ENCODE measurements at regions not wholly inside any gene's neighbourhood (a gene's known extent, or its start where the extent isn't known, plus 50 kb on each side); places are given as distances from the start of the nearest gene placed in this dataset.

DNA sequence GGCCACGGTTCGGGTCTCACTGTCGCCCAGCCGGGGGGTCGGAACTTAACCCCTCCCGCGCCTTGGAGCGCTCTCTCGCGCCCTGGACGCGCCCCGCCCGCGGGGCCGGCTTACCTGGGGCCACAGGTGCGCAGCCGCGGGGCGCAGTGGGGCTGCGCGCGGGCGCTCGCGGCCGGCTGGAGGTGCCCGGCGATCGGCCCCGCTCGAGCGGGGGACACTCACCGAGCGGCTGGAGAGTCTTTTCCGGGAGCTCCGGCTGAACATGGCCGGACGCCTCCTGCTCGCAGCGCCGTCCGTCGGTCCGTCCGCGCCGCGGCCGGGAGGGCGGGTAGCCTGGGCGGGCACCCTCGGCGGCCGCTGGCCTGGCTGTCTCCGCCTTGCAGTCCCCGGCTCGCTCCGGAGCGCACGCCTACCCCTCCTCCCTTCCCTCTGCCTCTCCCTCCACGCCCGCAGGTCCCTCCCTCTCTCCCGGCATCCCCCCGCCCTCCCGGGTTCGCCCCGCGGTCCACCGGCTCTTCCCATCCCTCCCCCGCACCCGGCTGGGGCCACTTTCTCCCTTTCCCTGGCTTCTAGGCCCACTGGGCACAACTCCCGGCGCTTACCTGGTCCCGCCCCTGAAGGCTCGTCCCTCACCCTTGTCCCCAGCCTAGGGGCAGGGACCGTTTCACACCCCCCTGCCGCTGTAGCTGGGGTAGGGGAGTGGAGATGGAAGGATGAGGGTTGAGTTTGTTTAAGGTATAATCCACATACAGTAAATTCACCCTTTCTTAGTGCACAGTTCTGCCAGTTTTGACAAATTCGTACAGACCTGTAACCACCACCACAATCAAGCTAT lies 220.1 kb upstream of the PRICKLE2 start:
- CTCF ChIA-PET = no interaction called here
- no peak overlapping the region for H3K27ac ChIP-seq (ENCODE audit: low read depth, low read length, poor library complexity, severe bottlenecking)
- no peak overlapping the region for H3K4me3 ChIP-seq (ENCODE audit: low read depth, low read length, poor library complexity, severe bottlenecking)
- H3K36me3 ChIP-seq (ENCODE audit: insufficient read depth, low read length, poor library complexity, severe bottlenecking) = no peaks in the 10 kb centered on the region
- peaks cover 76% of the 10 kb centered on the region for H3K27me3 ChIP-seq (replicated peaks; ENCODE audit: insufficient read depth, low read depth, low read length, poor library complexity)
- no peak for DNase-seq (ENCODE audit: low spot score)
- BruUV-seq (replicated peaks) = no TSS peak
- intact Hi-C loops (cut with micrococcal nuclease; ENCODE audit: unreplicated experiment) = no loop called here
- no peaks in the 10 kb centered on the region for H3K9me3 ChIP-seq (ENCODE audit: low read depth, low read length, poor library complexity, severe bottlenecking)
- H3K4me1 ChIP-seq (ENCODE audit: insufficient read depth, low read length, poor library complexity, severe bottlenecking) = no peaks in the 10 kb centered on the region
- POLR2A ChIA-PET (ENCODE audit: low non-redundant PET) = no interaction called here
- TF ChIP-seq CTCF (conservative IDR thresholded peaks at IDR 0.05; ENCODE audit: low read depth, low read length) (no peak), EZH2 (IDR thresholded peaks at IDR 0.05; ENCODE audit: borderline replicate concordance, low read depth, low read length, poor library complexity, severe bottlenecking) (no peak)

GRCh38 chr3:64444490-64445108 lies 219.3 kb upstream of the PRICKLE2 start:
- no peaks in the 10 kb centered on the region for H3K9me3 ChIP-seq (ENCODE audit: low read depth, low read length, poor library complexity, severe bottlenecking)
- H3K4me1 ChIP-seq (ENCODE audit: insufficient read depth, low read length, poor library complexity, severe bottlenecking) = no peaks in the 10 kb centered on the region
- intact Hi-C loops (cut with micrococcal nuclease; ENCODE audit: unreplicated experiment) = no loop called here
- no peak overlapping the region for H3K27ac ChIP-seq (ENCODE audit: low read depth, low read length, poor library complexity, severe bottlenecking)
- H3K4me3 ChIP-seq (ENCODE audit: low read depth, low read length, poor library complexity, severe bottlenecking) = no peak overlapping the region
- DNase-seq (ENCODE audit: low spot score) = no peak
- TF ChIP-seq EZH2 (IDR thresholded peaks at IDR 0.05; ENCODE audit: borderline replicate concordance, low read depth, low read length, poor library complexity, severe bottlenecking) (peak; percentile 76), CTCF (conservative IDR thresholded peaks at IDR 0.05; ENCODE audit: low read depth, low read length) (no peak)
- ChIA-PET CTCF (no interaction called here), POLR2A (ENCODE audit: low non-redundant PET) (no interaction called here)
- H3K27me3 ChIP-seq (replicated peaks; ENCODE audit: insufficient read depth, low read depth, low read length, poor library complexity) = peaks cover 79% of the 10 kb centered on the region
- H3K36me3 ChIP-seq (ENCODE audit: insufficient read depth, low read length, poor library complexity, severe bottlenecking) = no peaks in the 10 kb centered on the region
- BruUV-seq (replicated peaks) = no TSS peak

DNA sequence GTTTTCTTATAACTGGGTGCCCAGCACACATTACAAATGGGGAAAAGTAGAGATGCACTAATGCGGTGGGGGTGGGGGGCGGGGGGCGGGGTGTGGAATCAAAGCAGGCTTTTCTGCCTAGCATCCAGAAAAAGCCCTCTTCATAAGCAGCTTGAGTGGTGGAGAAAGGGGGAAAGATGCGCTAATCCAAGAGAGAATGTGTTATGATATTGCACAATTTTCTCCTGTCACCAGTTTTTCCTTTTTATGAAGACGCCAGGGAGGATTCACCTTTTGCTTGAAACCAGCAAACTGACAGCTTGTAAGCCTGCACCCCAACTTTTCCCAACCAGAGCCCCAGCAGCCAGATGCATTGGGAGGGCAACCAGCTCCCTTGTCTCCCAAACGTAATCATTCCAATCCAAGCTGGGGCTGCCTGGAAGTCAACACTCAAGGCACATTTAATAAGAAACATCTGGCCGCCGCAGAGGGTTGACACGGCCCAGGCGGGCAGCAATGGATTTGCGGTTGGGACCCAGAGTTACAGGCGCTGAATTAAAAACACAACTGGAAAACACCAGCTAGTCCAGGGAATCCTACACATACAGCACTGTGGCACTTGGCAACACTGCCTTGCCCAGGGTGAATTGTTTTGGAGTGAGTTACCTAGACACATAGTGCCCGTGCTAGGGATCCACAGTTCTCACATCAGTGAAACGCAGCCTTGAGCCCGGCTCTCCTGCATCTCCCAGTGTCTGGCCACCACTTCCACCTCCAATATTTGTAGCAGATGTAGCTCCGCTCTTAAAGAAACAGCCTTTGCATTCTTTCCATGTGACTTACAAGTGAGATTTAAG lies 218.5 kb upstream of the PRICKLE2 start:
- intact Hi-C loops (cut with micrococcal nuclease; ENCODE audit: unreplicated experiment) = no loop called here
- POLR2A ChIA-PET (ENCODE audit: low non-redundant PET) = no interaction called here
- peak; percentile 25 for DNase-seq (ENCODE audit: low spot score)
- no peaks in the 10 kb centered on the region for H3K9me3 ChIP-seq (ENCODE audit: low read depth, low read length, poor library complexity, severe bottlenecking)
- BruUV-seq (replicated peaks) = no TSS peak
- CTCF ChIA-PET = no interaction called here
- H3K4me3 ChIP-seq (ENCODE audit: low read depth, low read length, poor library complexity, severe bottlenecking) = no peak overlapping the region
- no peak overlapping the region for H3K27ac ChIP-seq (ENCODE audit: low read depth, low read length, poor library complexity, severe bottlenecking)
- H3K36me3 ChIP-seq (ENCODE audit: insufficient read depth, low read length, poor library complexity, severe bottlenecking) = no peaks in the 10 kb centered on the region
- TF ChIP-seq CTCF (conservative IDR thresholded peaks at IDR 0.05; ENCODE audit: low read depth, low read length) (no peak), EZH2 (IDR thresholded peaks at IDR 0.05; ENCODE audit: borderline replicate concordance, low read depth, low read length, poor library complexity, severe bottlenecking) (no peak)
- no peaks in the 10 kb centered on the region for H3K4me1 ChIP-seq (ENCODE audit: insufficient read depth, low read length, poor library complexity, severe bottlenecking)
- H3K27me3 ChIP-seq (replicated peaks; ENCODE audit: insufficient read depth, low read depth, low read length, poor library complexity) = peaks cover 74% of the 10 kb centered on the region

All from A673 (cell line).